HG02610 (cell line): ENCODE measurements at regions not wholly inside any gene's neighbourhood (a gene's known extent, or its start where the extent isn't known, plus 50 kb on each side); places are given as distances from the start of the nearest gene placed in this dataset.

Experiments used
- ATAC-seq: cut with Tn5 transposase; IDR thresholded peaks from one replicate; pipeline ENCODE4 v1.9.1; 2021; ENCODE audit warnings: mild to moderate bottlenecking, moderate library complexity; ENCODE audit not compliant: unreplicated experiment

DNA sequence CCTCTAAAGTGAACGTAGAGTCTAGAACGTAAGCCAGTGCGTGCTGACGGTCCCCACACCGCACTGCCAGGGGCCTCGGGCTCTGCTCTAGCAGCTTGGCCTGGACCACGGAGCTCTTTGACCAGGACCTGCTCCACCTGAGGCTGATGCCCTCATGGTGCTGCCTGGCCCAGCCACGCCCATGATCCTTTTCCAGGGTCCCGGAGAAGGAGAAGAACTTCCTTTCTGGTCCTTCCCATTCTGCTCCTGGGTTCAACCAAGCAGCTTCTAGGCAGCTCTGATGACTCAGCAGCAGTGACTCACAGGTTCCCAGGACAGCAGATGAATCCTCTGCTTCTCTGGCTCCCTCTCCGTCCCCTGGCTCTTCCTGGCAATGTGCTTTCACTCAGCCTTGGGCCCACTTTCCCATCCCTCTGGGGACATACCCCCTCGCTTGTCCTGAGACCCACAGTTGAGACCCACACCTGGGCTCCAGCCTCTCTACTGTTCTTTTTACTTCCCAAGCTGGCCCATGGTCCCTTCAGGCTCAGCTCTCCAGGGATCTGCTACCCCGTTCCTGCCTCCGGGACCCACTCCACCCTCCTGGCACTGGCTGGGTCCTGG is 246.3 kb upstream of the RAB4A start:
- ATAC-seq, result no peak

DNA sequence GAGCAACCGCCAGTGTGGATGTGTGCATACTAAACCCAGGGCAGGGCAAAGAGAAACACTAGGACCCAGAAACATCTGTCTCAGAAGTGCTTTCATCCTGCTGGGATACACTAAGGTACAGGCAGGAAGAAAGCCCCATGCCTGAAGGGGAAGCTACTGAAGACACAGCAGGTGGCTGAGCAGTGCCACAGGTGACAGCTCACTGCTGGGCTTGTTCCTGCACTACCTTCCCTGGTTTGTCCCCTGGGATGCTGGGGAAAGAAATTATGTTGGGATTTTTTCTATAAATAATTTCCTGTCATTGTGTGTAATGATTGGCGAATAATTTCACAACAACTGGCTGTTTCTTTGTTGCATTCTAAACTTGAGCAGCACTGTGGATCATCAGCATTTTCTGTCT is 245.3 kb upstream of the RAB4A start:
- no peak for ATAC-seq

DNA sequence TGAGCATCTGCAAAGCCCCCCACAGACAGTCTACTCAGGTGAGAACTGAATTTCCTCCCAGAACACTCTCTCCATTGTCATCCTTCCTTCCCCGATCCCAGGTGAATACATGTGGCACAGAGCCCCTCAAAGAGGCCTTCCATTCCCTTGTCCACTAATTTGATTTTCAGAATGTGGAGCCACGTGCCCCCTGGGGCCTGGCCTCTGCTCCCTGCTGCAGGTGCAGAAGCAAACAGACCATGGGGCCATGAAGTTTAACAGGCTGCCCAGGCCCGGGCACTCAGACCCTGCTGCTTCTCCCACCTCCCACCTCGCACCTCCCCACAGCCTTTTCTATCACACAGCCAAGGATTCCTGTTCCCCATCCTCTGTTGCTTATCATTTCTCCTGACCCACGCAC is 243.8 kb upstream of the RAB4A start:
- ATAC-seq, result no peak

DNA sequence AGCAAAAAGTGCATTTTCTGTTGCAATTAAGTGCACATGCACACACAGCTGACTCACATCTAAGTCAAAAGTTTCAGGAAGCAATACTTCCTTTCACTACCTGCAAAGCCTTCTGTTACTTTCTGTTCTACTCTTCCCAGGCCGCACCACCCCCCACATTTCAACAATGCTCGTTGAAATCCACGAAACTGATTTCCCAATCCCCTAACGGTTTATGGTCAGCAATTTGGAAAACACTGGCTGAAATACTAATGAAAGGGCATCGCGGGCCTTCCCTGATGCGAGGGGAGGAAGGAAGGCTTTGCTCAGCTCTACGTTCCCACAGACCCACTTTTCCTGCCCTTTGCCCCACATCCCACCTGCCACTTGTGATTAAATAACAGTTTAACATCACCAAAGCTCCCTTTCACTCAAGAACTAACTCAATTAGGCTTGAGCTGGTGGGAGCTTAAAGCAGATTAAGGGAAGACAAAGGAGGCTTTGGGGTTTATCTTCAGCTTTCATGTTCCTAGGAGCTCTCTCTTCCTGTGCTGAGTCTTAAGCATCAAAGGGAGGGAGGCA is 243.2 kb upstream of the RAB4A start:
- ATAC-seq, result no peak

DNA sequence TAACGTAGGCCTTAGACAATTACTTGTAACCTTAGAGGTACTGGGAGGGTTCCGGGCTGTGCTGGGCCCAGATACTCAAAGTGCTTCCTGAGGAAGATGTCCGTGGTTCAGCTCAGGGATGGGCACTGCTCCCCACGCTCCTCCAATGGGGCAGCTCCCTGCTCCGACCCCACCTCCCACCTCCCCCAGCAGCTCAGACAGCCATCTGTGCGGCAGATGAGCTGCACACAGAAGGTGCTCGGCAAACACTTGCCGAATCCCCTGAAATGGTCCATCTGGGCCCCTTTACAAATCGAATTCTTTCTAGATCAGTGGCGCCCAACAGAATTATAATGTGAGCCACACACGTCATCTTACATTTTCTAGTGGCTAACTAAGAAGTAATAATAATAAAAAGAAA is 242.4 kb upstream of the RAB4A start:
- ATAC-seq, result no peak

DNA sequence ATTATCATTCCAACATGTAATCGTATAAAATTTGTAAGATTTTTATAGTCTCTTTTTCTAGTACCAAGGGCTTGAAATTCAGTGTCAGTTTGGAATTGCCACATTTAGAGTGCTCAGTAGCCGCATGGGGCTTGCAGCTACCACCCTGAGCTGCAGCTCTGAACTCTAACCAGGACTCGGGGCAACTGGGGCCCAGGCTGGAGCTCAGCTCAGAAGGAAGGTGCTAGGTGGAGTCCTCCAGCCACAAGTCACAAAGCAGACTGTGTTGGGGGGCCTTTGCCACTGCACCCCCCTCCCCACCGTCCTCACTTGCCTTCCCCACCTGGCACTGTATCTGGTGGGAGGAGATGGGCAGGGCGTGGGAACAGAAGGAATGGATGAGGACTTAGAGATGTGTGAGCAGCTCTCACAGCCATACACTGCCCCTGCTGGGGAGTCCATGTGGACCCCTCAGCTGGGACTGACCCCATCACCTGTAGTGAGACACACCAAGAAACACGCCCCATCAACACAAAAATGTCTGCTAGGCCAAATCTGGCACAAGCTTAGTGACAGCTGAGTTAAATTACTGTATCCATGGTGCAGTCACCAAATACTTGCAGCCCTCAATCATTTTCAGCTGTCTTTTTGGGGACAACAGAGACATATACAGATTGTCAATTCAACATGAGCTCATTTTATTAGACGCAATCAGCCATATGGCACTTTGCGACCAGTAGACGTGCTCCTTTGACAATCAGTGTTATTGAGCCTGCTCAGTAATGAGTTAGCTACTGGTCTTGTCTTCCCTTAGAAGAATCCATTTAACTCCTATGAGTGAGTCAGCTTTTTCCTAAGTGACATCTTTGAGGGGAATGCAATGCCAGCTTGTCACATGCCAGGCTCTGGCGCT is 241.7 kb upstream of the RAB4A start:
- ATAC-seq, result no peak

DNA sequence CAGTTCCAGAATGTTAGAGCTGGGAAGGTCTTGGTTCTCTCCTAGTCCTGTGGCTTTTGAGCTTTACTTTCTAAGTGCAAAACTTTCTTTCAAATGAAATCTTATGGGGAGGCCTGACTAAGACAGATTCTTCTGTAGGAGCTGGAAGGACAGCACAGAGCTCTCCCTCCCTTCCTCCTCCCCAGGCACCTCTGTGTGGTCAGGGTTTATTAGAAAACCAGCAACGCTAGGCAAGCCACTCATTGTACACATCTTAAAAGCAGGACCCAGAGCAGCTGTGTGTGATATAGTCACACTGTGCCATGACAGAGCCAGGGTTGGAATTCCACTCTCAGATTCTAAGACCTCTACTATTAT is 241.1 kb upstream of the RAB4A start:
- no peak for ATAC-seq

DNA sequence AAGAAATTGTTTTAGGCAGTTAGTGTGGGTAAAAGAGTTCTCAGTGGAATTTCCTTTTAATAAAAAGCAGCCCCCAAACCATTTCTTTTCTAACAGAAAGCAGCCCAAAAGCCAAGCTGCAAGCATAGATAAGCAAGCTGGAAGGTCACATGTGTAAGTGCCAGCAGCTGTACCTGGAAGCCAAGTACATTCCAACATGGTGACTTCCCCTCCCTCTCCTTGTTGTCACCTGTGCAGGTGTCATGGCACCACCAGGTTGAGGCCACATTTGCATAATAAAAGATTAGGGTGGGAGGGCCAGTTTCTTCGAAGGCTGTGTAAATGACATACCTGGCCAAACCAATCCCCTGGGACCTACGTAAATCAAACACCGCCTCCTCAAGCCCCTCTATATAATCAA is 240.3 kb upstream of the RAB4A start:
- ATAC-seq, result no peak

DNA sequence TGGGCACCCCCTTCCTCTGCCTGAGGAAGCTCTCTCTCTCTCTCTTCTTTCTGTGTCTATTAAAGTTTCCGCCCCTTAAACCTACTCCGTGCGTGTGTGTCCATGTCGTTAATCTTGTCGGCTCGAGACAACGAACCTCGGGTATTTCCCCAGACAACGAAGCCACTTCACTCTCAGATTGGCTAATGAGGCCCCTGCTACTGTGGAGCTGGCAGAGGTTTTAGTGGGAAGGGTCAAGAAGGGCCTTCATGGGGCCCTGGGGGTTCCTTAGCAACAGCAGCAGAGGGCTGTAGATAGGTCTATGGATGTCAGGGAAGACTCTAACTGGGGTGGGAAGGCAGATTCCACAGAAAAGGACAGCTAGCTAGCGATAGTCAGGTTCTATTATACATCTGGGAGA is 239.8 kb upstream of the RAB4A start:
- ATAC-seq, result no peak

DNA sequence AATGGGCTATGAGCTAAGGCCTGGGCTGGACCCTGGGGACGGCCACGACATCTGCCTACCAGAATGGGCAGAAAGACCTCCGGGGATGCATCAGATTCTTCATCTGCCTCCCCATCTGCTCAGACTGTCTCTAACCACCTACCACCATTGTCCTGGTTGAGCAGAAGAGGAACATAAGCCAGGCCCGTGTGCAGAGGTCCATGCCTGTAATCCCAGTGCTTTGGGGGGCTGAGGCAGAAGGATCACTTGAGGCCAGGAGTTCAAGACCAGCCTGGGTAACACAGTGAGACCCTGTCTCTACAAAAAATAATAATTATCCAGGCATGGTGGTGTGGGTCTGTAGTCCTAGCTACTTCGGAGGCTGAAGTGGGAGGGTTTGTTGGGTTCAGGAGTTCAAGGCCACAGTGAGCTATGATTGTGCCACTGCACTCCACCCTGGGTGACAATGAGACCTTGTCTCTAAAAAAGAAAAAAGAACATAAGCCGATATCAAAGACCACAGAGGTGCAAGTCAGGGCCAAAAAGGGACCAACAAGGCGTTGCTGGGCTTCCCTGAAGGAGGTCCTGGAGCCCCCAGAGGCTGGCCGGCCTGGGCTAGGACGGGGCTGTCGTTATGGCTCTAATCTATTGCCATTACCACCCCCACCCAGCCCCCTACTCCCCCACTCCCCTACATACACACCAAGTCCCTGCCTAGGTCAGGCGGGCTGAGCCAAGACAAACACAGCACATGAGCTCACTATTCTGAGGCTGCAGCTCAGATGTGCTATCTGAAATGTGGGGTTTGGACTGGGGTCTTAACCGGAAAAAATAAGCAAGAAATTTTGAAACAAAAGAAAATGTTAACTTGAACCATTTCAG is 239.2 kb upstream of the RAB4A start:
- ATAC-seq, result no peak

DNA sequence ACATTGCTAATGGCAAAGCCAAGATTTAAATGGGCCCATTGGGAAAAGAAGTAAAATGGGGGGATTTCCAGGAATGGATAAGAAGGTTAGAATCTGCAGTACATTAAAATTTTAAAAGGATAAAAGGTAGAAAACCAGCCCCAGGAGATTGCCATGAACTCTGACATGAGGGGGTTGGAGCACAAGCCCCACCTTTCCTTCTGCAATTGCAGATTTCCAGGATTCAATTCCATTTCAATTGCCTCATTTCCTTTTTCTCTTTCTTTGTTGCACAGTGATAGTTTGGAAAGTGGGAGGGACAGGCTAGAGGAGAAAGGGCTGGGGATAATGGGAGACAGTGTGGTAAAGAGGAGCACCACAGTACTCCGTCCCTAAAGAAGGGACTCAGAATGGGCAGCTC is 238.5 kb upstream of the RAB4A start:
- ATAC-seq, result no peak

DNA sequence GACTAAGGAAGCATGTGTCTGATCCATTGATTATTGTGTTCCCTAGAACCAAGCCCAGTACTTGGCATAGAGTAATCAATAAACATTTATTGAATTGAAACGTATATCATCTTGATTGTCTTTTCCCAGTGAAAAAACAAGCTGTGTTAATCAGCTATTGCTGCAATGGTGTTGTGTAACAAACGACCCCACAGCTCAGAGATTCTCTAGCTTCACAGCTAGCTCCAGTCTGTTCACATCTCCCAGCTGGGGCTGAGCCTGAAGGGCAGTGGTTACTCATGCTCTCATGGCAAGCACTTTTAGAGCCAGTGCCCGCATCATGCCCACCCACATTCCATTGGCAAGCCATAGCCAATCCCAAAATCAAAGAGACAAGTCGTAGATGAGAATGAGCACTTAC is 237.4 kb upstream of the RAB4A start:
- ATAC-seq, result no peak

DNA sequence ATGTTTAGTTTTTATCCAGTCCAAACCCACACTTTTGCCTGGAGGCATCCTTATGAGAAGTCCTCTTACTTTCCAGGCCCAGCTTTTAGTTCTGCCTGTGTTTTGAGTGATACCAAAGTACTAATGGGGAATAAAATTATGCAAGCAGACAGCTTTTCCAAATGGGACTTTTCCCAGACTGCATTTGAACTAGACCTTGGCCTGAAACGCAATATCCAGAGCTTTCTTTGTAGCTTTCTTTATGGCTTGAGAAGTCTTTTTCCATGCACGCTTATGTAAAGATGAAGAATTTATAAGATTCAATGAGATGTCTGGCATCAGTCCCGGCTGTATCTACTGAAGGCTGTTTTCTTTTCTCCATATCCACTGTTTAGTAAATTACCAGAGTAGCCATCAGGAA is 236.6 kb upstream of the RAB4A start:
- no peak for ATAC-seq

DNA sequence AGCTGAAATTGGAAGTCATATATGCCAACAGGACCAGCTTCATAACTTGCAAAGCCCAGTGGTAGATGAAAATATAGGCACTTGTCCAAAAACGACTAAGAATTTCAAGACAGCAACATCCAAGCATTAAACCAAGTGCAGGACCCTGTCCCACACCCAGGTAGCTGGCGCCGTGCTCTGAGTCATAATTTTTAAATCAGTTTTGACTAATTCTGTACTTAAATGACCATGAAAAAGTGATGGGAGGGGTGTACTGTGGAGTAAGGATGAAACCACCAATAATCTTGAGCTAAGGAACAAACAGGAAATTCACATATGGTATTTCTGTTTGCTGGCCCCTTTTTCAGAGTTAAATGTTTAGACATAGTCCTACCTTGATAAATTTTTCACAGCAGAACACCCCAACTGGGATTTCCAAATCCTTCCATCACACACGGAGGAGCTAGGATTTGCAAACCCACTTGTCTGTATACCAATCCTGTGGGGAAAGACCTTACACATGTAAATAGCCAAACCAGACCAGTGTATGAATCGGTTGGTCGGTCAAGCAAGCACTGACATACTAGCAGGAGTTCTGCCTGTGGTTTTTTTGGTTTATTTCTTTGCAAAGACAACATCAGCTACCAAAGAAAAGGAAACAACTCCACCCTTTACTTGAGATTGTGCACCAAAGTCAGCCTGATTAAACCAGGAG is 235.7 kb upstream of the RAB4A start:
- peak; percentile 85 for ATAC-seq

DNA sequence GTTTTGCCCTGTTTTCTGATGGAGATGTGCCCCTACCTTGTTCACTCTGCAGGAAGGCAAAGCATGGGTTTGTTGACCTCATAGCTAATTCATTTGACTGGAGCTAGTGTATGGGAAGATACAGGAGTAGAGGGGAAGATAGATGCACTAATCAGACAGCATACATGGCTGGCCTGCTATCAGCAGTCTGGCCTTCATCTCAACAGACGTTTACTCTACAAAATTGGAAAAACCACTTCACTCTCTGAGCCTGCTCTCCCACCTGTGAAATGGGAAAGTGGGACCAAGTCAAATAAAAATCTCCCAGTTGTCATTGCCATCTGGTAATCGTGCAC is 235.2 kb upstream of the RAB4A start:
- peak; percentile 18 for ATAC-seq

DNA sequence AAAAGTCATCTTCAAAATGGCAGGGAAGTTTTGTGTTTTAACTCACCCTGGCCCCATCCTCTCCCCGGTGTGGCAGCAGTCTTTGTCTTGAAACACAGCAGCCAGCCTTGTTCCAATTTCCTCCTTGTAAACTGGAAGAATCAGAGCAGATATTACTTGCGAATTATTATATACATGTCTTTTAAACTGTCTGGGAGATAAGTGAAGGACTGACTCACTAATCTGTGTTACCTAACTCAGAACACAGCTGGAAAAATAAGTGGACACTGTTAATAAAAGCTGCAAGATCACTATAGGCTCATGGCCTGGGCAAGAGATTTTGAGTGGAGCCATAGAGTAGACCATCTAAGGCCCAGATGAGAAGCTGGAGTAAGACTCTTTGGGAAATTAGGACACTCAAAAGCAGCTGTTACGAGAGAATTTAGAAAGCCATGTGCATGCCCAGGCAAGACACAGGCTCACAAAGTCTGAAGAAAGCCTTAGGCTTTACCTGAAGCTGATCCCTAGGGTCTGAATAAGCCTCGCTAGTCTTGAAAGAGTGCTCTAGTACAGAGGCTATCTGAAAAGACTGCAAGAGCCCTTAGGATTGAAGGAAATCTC is 233.0 kb upstream of the RAB4A start:
- no peak for ATAC-seq

DNA sequence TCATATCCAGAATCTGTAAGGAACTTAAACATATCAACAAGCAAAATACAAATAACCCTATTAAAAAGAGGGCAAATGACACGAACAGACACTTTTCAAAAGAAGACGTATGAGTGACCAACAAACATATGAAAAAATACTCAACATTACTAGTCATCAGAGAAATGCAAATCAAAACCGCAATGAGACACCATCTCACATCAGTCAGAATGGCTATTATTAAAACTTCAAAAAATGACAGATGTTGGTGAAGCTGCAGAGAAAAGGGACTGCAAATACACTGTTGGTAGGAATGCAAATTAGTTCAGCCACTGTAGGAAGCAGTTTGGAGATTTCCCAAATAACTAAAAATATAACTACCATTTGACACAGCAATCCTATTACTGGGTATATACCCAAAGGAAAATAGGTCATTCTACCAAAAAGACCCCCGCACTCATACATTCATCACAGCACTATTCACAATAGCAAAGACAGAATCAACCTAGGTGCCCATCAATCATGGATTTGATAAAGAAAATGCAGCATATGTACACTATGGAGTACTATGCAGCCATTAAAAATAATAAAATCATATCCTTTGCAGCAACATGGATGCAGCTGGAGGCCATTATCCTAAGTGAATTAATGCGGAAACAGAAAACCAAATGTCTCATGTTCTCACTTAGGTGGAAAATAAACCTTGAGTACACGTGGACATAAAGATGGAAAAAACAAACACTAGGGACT is 230.1 kb upstream of the RAB4A start:
- no peak for ATAC-seq

DNA sequence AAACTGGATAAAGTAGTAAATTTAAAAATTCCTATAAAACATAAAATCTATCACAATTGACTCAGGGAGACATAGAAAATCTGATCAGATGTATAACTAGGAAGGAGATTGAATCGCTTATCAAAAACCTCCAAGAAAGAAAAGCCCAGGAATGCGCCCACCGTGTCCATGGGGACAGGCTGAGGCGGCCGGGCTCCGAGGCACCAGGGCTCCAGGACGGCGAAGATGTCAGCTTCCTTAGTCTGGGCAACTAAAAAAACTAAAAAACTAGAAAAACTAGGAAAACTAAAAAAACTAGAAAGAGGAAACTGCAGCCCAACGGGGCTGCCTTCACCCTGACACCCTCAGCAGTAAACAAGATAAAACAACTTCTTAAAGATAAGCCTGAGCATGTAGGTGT is 229.0 kb upstream of the RAB4A start:
- no peak for ATAC-seq

DNA sequence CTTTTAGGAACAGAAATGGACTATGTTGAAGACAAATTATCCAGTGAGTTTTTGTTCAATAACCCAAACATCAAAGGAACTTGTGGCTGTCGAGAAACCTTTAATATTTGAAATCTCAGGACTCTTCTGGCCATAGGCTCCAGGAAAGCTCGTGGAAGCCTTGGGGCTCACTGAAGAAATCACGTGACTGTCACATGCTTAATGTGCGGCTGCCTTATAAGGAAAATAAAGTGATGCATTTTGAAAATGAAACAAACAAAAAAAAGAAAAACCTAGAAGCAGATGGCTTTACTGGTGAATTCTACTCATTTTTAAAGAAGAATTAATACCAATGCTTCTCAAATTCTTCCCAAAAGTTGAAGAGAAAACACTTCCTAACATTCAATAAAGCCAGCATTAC is 228.4 kb upstream of the RAB4A start:
- ATAC-seq, result no peak

DNA sequence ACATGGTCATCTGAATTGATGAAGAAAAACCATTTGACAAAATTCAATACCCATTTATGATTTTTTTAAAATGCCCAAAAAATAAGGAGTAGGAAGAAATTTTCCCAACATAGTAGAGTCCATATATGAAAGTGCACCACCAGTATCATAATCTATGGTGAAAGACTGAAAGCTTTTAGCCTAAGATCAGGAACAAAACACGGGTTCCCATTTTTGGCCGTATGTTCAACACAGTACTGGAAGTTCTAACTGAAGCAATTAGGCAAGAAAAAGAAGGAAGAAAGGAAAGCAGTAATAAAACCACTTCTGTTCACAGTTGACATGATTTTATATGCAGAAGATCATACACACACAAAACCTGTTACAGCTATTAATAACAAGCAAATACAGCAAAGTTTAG is 227.8 kb upstream of the RAB4A start:
- ATAC-seq, result no peak
